WTC11 (cell line): ENCODE measurements at regions not wholly inside any gene's neighbourhood (a gene's known extent, or its start where the extent isn't known, plus 50 kb on each side); places are given as distances from the start of the nearest gene placed in this dataset.

ENCODE experiments used
- ATAC-seq: fragments of 200-7000 bp; cut with Tn5 transposase; 2 replicates; pipeline ENCODE4 v1.10.0; 2021; ENCODE audit warnings: mild to moderate bottlenecking, moderate library complexity
- CTCF ChIA-PET: fragments of 300-600 bp; sonication (Branson Sonifier 250); formaldehyde crosslinking; loops from one replicate; lab custom pipeline; 2021; ENCODE audit warnings: antibody characterized with exemption; lab: Charles Lee
- POLR2A ChIA-PET: fragments of 350-600 bp; sonication (Branson Sonifier 250); formaldehyde crosslinking; loops from one replicate; lab custom pipeline; 2021; ENCODE audit warnings: antibody characterized with exemption; lab: Charles Lee
- DNase-seq: peaks from one replicate; pipeline ENCODE4 v3.0.0; 2021; ENCODE audit warnings: low spot score
- H3K27ac Mint-ChIP-seq: 2 replicates; pipeline ENCODE4 v1.8.0; 2021; ENCODE audit warnings: mixed read lengths
- H3K27me3 Mint-ChIP-seq: 2 replicates; pipeline ENCODE4 v1.8.0; 2021; ENCODE audit warnings: low read depth, mild to moderate bottlenecking, moderate library complexity, mixed read lengths
- H3K36me3 Mint-ChIP-seq: 2 replicates; pipeline ENCODE4 v1.8.0; 2021; ENCODE audit warnings: mixed read lengths
- H3K4me1 Mint-ChIP-seq: 2 replicates; pipeline ENCODE4 v1.8.0; 2022; ENCODE audit warnings: mixed read lengths
- H3K4me3 Mint-ChIP-seq: 2 replicates; pipeline ENCODE4 v1.8.0; 2021; ENCODE audit warnings: mild to moderate bottlenecking, moderate library complexity, mixed read lengths
- H3K9me3 Mint-ChIP-seq: 2 replicates; pipeline ENCODE4 v1.8.0; 2021; ENCODE audit warnings: mixed read lengths
- ATF1 ChIP-seq: sonication (generic); formaldehyde crosslinking; IDR thresholded peaks from 2 replicates; pipeline ENCODE4 v1.8.1; 2023; ENCODE audit warnings: mild to moderate bottlenecking, moderate library complexity, missing genetic modification reagents
- ATF2 ChIP-seq: sonication (generic); formaldehyde crosslinking; IDR thresholded peaks from 2 replicates; pipeline ENCODE4 v1.8.1; 2022; ENCODE audit warnings: low read depth, missing genetic modification reagents, borderline replicate concordance
- CREB1 ChIP-seq: sonication (generic); formaldehyde crosslinking; IDR thresholded peaks from 2 replicates; pipeline ENCODE4 v1.8.0; 2023; ENCODE audit warnings: mild to moderate bottlenecking, missing genetic modification reagents
- GABPB1 ChIP-seq: sonication (generic); formaldehyde crosslinking; IDR thresholded peaks from 2 replicates; pipeline ENCODE4 v1.8.1; 2023; ENCODE audit warnings: mild to moderate bottlenecking, missing genetic modification reagents
- HMGA2 ChIP-seq: fragments of 250-450 bp; sonication (Bioruptor Pico); IDR thresholded peaks from 2 replicates; pipeline ENCODE4 v1.4.0; 2021; ENCODE audit warnings: mild to moderate bottlenecking, moderate library complexity
- HMGXB4 ChIP-seq: sonication (generic); formaldehyde crosslinking; IDR thresholded peaks from 2 replicates; pipeline ENCODE4 v1.8.1; 2023; ENCODE audit warnings: mild to moderate bottlenecking, moderate library complexity, missing genetic modification reagents
- KAT7 ChIP-seq: sonication (generic); formaldehyde crosslinking; IDR thresholded peaks from 2 replicates; pipeline ENCODE4 v1.8.1; 2023; ENCODE audit warnings: missing genetic modification reagents, mild to moderate bottlenecking, borderline replicate concordance
- NFYB ChIP-seq: sonication (generic); formaldehyde crosslinking; conservative IDR thresholded peaks from 2 replicates; pipeline ENCODE4 v1.8.0; 2022; ENCODE audit warnings: low read depth, missing genetic modification reagents
- RELA ChIP-seq: sonication (generic); formaldehyde crosslinking; IDR thresholded peaks from 2 replicates; pipeline ENCODE4 v1.8.1; 2022; ENCODE audit warnings: missing genetic modification reagents, mild to moderate bottlenecking, borderline replicate concordance
- RORB ChIP-seq: fragments of 250-450 bp; sonication (Bioruptor Pico); IDR thresholded peaks from 2 replicates; pipeline ENCODE4 v1.9.0; 2021; ENCODE audit warnings: mild to moderate bottlenecking
- SOX15 ChIP-seq: fragments of 250-450 bp; sonication (Bioruptor Pico); IDR thresholded peaks from 2 replicates; pipeline ENCODE4 v1.9.0; 2021; ENCODE audit warnings: mild to moderate bottlenecking
- STAT6 ChIP-seq: sonication (generic); formaldehyde crosslinking; conservative IDR thresholded peaks from 2 replicates; pipeline ENCODE4 v1.8.1; 2023; ENCODE audit warnings: mild to moderate bottlenecking, low read depth, missing genetic modification reagents, moderate library complexity
- TEAD1 ChIP-seq: sonication (generic); formaldehyde crosslinking; IDR thresholded peaks from 2 replicates; pipeline ENCODE4 v1.8.0; 2022; ENCODE audit warnings: mild to moderate bottlenecking, missing genetic modification reagents
- USF2 ChIP-seq: sonication (generic); formaldehyde crosslinking; IDR thresholded peaks from 2 replicates; pipeline ENCODE4 v1.8.1; 2023; ENCODE audit warnings: mild to moderate bottlenecking, missing genetic modification reagents, moderate library complexity
- ZNF263 ChIP-seq: sonication (generic); formaldehyde crosslinking; IDR thresholded peaks from 2 replicates; pipeline ENCODE4 v1.8.1; 2022; ENCODE audit warnings: low read depth, mild to moderate bottlenecking, moderate library complexity, missing genetic modification reagents
- TF ChIP-seq, protein P1 (sequence below): sonication (generic); formaldehyde crosslinking; IDR thresholded peaks from 2 replicates; pipeline ENCODE4 v1.8.0; 2023; ENCODE audit warnings: mild to moderate bottlenecking, missing genetic modification reagents
- TF ChIP-seq, protein P2 (sequence below): fragments of 250-450 bp; sonication (Bioruptor Pico); IDR thresholded peaks from 2 replicates; pipeline ENCODE4 v1.9.0; 2021; ENCODE audit warnings: mild to moderate bottlenecking
- TF ChIP-seq, protein P3 (sequence below): sonication (generic); formaldehyde crosslinking; IDR thresholded peaks from 2 replicates; pipeline ENCODE4 v1.8.0; 2022; ENCODE audit warnings: mild to moderate bottlenecking, missing genetic modification reagents
- TF ChIP-seq, protein P4 (sequence below): fragments of 250-450 bp; sonication (Bioruptor Pico); IDR thresholded peaks from 2 replicates; pipeline ENCODE4 v2.1.2; 2022; ENCODE audit warnings: mild to moderate bottlenecking, moderate library complexity

GRCh38 chr1:200330741-200331428 is 79.0 kb downstream of the ZNF281 start (continued):
- TF ChIP-seq USF2 (CRISPR knock-in tag) (no peak), ATF2 (no peak), SOX15 (CRISPR knock-in tag) (no peak), GABPB1 (CRISPR knock-in tag) (no peak), KAT7 (CRISPR knock-in tag) (no peak), HMGXB4 (no peak)
- TF ChIP-seq, protein P1, sequence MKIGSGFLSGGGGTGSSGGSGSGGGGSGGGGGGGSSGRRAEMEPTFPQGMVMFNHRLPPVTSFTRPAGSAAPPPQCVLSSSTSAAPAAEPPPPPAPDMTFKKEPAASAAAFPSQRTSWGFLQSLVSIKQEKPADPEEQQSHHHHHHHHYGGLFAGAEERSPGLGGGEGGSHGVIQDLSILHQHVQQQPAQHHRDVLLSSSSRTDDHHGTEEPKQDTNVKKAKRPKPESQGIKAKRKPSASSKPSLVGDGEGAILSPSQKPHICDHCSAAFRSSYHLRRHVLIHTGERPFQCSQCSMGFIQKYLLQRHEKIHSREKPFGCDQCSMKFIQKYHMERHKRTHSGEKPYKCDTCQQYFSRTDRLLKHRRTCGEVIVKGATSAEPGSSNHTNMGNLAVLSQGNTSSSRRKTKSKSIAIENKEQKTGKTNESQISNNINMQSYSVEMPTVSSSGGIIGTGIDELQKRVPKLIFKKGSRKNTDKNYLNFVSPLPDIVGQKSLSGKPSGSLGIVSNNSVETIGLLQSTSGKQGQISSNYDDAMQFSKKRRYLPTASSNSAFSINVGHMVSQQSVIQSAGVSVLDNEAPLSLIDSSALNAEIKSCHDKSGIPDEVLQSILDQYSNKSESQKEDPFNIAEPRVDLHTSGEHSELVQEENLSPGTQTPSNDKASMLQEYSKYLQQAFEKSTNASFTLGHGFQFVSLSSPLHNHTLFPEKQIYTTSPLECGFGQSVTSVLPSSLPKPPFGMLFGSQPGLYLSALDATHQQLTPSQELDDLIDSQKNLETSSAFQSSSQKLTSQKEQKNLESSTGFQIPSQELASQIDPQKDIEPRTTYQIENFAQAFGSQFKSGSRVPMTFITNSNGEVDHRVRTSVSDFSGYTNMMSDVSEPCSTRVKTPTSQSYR (CRISPR knock-in tag) = no peak
- TF ChIP-seq, protein P2, sequence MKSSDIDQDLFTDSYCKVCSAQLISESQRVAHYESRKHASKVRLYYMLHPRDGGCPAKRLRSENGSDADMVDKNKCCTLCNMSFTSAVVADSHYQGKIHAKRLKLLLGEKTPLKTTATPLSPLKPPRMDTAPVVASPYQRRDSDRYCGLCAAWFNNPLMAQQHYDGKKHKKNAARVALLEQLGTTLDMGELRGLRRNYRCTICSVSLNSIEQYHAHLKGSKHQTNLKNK (CRISPR knock-in tag) = no peak
- TF ChIP-seq, protein P3, sequence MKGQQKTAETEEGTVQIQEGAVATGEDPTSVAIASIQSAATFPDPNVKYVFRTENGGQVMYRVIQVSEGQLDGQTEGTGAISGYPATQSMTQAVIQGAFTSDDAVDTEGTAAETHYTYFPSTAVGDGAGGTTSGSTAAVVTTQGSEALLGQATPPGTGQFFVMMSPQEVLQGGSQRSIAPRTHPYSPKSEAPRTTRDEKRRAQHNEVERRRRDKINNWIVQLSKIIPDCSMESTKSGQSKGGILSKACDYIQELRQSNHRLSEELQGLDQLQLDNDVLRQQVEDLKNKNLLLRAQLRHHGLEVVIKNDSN (CRISPR knock-in tag) = no peak

GRCh38 chr1:200329208-200329882 is 80.5 kb downstream of the ZNF281 start:
- H3K27ac Mint-ChIP-seq = 0 out of 2 replicates have a peak overlapping the region, but pooled peaks have one; percentile 50
- CTCF ChIA-PET = interaction anchor here (1.0 to 1.2 kb wide), 2 partner anchors 10 to 36 kb away, joined by 3 read pairs; no protein-coding TSS in a partner anchor
- POLR2A ChIA-PET = no interaction called here
- H3K36me3 Mint-ChIP-seq = peaks cover 1% of the 10 kb centered on the region
- no peaks in the 10 kb centered on the region for H3K27me3 Mint-ChIP-seq
- no peak overlapping the region for H3K4me3 Mint-ChIP-seq
- no peak for DNase-seq
- H3K4me1 Mint-ChIP-seq = peaks cover 45% of the 10 kb centered on the region
- ATAC-seq = peak; percentile 27; the same call in 1 of the 2 replicates
- H3K9me3 Mint-ChIP-seq = peaks cover 2% of the 10 kb centered on the region
- TF ChIP-seq TEAD1 (no peak), STAT6 (no peak), NFYB (CRISPR knock-in tag) (no peak), RELA (CRISPR knock-in tag) (no peak), CREB1 (CRISPR knock-in tag) (no peak), ATF1 (CRISPR knock-in tag) (no peak), ZNF263 (CRISPR knock-in tag) (no peak), RORB (CRISPR knock-in tag) (no peak), HMGA2 (CRISPR knock-in tag) (no peak)
- TF ChIP-seq, protein P4, sequence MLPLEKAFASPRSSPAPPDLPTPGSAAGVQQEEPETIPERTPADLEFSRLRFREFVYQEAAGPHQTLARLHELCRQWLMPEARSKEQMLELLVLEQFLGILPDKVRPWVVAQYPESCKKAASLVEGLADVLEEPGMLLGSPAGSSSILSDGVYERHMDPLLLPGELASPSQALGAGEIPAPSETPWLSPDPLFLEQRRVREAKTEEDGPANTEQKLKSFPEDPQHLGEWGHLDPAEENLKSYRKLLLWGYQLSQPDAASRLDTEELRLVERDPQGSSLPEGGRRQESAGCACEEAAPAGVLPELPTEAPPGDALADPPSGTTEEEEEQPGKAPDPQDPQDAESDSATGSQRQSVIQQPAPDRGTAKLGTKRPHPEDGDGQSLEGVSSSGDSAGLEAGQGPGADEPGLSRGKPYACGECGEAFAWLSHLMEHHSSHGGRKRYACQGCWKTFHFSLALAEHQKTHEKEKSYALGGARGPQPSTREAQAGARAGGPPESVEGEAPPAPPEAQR (CRISPR knock-in tag) = no peak
